COLO668 (cell line): ENCODE measurements at regions not wholly inside any gene's neighbourhood (a gene's known extent, or its start where the extent isn't known, plus 50 kb on each side); places are given as distances from the start of the nearest gene placed in this dataset.

Experiments used
- DNase-seq: peaks from one replicate; lab custom pipeline; 2025; ENCODE audit not compliant: unreplicated experiment; lab: John Stamatoyannopoulos, UW

GRCh38 chr2:20559277-20559676 is 91.6 kb downstream of the HS1BP3 start:
- DNase-seq: no peak

- no peak for DNase-seq
These were observed 90.9 kb downstream of the HS1BP3 start for GRCh38 chr2:20560011-20560410.

GRCh38 chr2:20560891-20561636 is 89.8 kb downstream of the HS1BP3 start:
- no peak for DNase-seq

GRCh38 chr2:20561637-20562454 is 89.1 kb downstream of the HS1BP3 start:
- DNase-seq: no peak

- DNase-seq: no peak
These were observed 88.2 kb downstream of the HS1BP3 start for GRCh38 chr2:20562540-20563225.

- DNase-seq: no peak
These were observed 87.6 kb downstream of the HS1BP3 start for GRCh38 chr2:20563251-20563650.

GRCh38 chr2:20563833-20564232 is 87.1 kb downstream of the HS1BP3 start:
- DNase-seq: no peak

GRCh38 chr2:20565101-20565622 is 85.7 kb downstream of the HS1BP3 start:
- no peak for DNase-seq

GRCh38 chr2:20565623-20566236 is 85.2 kb downstream of the HS1BP3 start:
- no peak for DNase-seq

GRCh38 chr2:20566331-20566730 is 84.6 kb downstream of the HS1BP3 start:
- DNase-seq: no peak

- DNase-seq: no peak
These were observed 83.6 kb downstream of the HS1BP3 start for GRCh38 chr2:20567159-20567925.
